Endothelial cell of umbilical vein (primary cell): ENCODE measurements at regions not wholly inside any gene's neighbourhood (a gene's known extent, or its start where the extent isn't known, plus 50 kb on each side); places are given as distances from the start of the nearest gene placed in this dataset.

ENCODE experiments used
- BruUV-seq: library from RNA; stranded (reverse); fragments of 400-500 nt; replicated peaks from 2 replicates; lab custom pipeline; 2021; lab: Mats Ljungman, UMichigan
- CTCF ChIA-PET: fragments of 300-600, 350-600 bp; sonication (Branson Sonifier 250); formaldehyde crosslinking; loops from one replicate; lab custom pipeline; 2021; ENCODE audit warnings: antibody characterized with exemption, inconsistent platforms; lab: Charles Lee
- POLR2A ChIA-PET: fragments of 300-600, 350-600 bp; sonication (Branson Sonifier 250); formaldehyde crosslinking; loops from one replicate; lab custom pipeline; 2021; ENCODE audit warnings: antibody characterized with exemption, inconsistent platforms; lab: Charles Lee
- DNase-seq: peaks from one replicate; pipeline ENCODE4 v3.0.0-alpha.2; 2011; ENCODE audit warnings: low read depth, low spot score
- FAIRE-seq: peaks from 2 replicates; lab custom pipeline; 2011; peaks lifted over from hg19 to GRCh38; lab: Jason Lieb, UNC
- H2AFZ ChIP-seq: 2 replicates; pipeline ENCODE4 v1.6.0; 2012; ENCODE audit warnings: low read depth, low read length, control low read depth, inconsistent platforms
- H3K27ac ChIP-seq: 2 replicates; pipeline ENCODE4 v1.5.1; 2011; ENCODE audit warnings: low read depth, mild to moderate bottlenecking, control low read depth, low read length, moderate library complexity; ENCODE audit not compliant: insufficient read depth
- H3K27me3 ChIP-seq, 2 experiments: 2 replicates each; pipeline versions ENCODE4 v1.6.0 to v1.6.1; 2011; ENCODE audit warnings: low read length in 2 of 2, mixed read lengths in 1 of 2; ENCODE audit not compliant: control insufficient read depth in 2 of 2, insufficient read depth in 2 of 2
- H3K36me3 ChIP-seq, 2 experiments: 2 replicates in 1 of 2; 3 replicates in 1 of 2; pipeline ENCODE4 v1.5.1; 2011; ENCODE audit warnings: low read length in 2 of 2, mild to moderate bottlenecking in 1 of 2, moderate library complexity in 1 of 2; ENCODE audit not compliant: control insufficient read depth in 2 of 2, insufficient read depth in 2 of 2; ENCODE audit errors: extremely low read depth in 1 of 2
- H3K4me1 ChIP-seq: 3 replicates; pipeline ENCODE4 v1.5.1; 2011; ENCODE audit warnings: mild to moderate bottlenecking, low read length; ENCODE audit not compliant: control insufficient read depth, insufficient read depth; ENCODE audit errors: extremely low read depth
- H3K4me2 ChIP-seq: 2 replicates; pipeline ENCODE4 v1.6.1; 2011; ENCODE audit warnings: low read length, control low read depth, mixed read lengths; ENCODE audit not compliant: insufficient read depth
- H3K4me3 ChIP-seq, 3 experiments: fragments of 200-600 bp in 1 of 3; sonication (generic), shearing (Covaris generic) in 1 of 3; replicated peaks in 1 of 3; 2 replicates each; pipeline ENCODE4 v1.5.1; 2011 to 2016; ENCODE audit warnings: control low read depth in 3 of 3, low read length in 3 of 3, mild to moderate bottlenecking in 2 of 3, inconsistent platforms in 1 of 3, low read depth in 1 of 3, moderate library complexity in 1 of 3; ENCODE audit not compliant: insufficient read depth in 1 of 3
- H3K79me2 ChIP-seq: 2 replicates; pipeline ENCODE4 v1.6.0; 2012; ENCODE audit warnings: low read length, inconsistent platforms; ENCODE audit not compliant: control insufficient read depth, insufficient read depth
- H3K9ac ChIP-seq: replicated peaks from 2 replicates; pipeline ENCODE3; 2011; ENCODE audit warnings: low read length, control low read depth; ENCODE audit not compliant: insufficient read depth; ENCODE audit errors: extremely low read depth
- H3K9me1 ChIP-seq: replicated peaks from 3 replicates; pipeline ENCODE4 v1.6.0; 2011; ENCODE audit warnings: mild to moderate bottlenecking, low read length; ENCODE audit not compliant: control insufficient read depth, insufficient read depth; ENCODE audit errors: extremely low read depth
- H3K9me3 ChIP-seq: replicated peaks from 2 replicates; pipeline ENCODE4 v1.5.1; 2012; ENCODE audit warnings: low read length, inconsistent platforms; ENCODE audit not compliant: control insufficient read depth, insufficient read depth
- H4K20me1 ChIP-seq: replicated peaks from 2 replicates; pipeline ENCODE3; 2011; ENCODE audit warnings: mild to moderate bottlenecking, low read length; ENCODE audit not compliant: control insufficient read depth, insufficient read depth; ENCODE audit errors: extremely low read depth
- CTCF ChIP-seq, 2 donors: IDR thresholded peaks; 1 replicate in 1 of 2; 2 replicates in 1 of 2; pipeline ENCODE4 v1.5.1; 2011; ENCODE audit warnings: low read length in 2 of 2, mild to moderate bottlenecking in 2 of 2, moderate library complexity in 2 of 2, control low read depth in 1 of 2, inconsistent platforms in 1 of 2, low read depth in 1 of 2; ENCODE audit not compliant: insufficient read depth in 1 of 2; ENCODE audit errors: extremely low read depth in 1 of 2
- EZH2 ChIP-seq: IDR thresholded peaks from 2 replicates; pipeline ENCODE4 v1.6.1; 2012; ENCODE audit warnings: borderline replicate concordance, low read depth, mild to moderate bottlenecking, moderate library complexity, low read length, inconsistent platforms; ENCODE audit not compliant: severe bottlenecking
- FOS ChIP-seq: IDR thresholded peaks from 2 replicates; pipeline ENCODE4 v1.6.1; 2011; ENCODE audit warnings: mild to moderate bottlenecking, low read length, moderate library complexity, borderline replicate concordance; ENCODE audit not compliant: insufficient read depth
- GATA2 ChIP-seq: IDR thresholded peaks from 2 replicates; pipeline ENCODE4 v1.7.0; 2011; ENCODE audit warnings: low read depth, mild to moderate bottlenecking, moderate library complexity, mixed read lengths, low read length; ENCODE audit not compliant: insufficient read length, insufficient read depth
- JUN ChIP-seq: IDR thresholded peaks from 2 replicates; pipeline ENCODE4 v1.6.1; 2011; ENCODE audit warnings: borderline replicate concordance, low read depth; ENCODE audit not compliant: insufficient read length, insufficient read depth
- MAX ChIP-seq: IDR thresholded peaks from 2 replicates; pipeline ENCODE4 v1.6.1; 2011; ENCODE audit not compliant: insufficient read depth, insufficient read length
- MYC ChIP-seq: IDR thresholded peaks from one replicate; pipeline ENCODE4 v1.6.1; 2011; ENCODE audit warnings: mild to moderate bottlenecking, low read depth, low read length
- POLR2A ChIP-seq: IDR thresholded peaks from 2 replicates; pipeline ENCODE4 v1.6.1; 2012; ENCODE audit warnings: low read depth, mild to moderate bottlenecking, control low read depth, low read length
- POLR2AphosphoS5 ChIP-seq: IDR thresholded peaks from 2 replicates; pipeline ENCODE4 v1.6.1; 2012; ENCODE audit warnings: low read depth, mild to moderate bottlenecking, control low read depth, low read length, moderate library complexity; ENCODE audit not compliant: insufficient read depth
- dilution Hi-C: fragments of 300-500 bp; cut with MboI; formaldehyde crosslinking; loops from one replicate; pipeline ENCODE4 v1.15.0; 2019; ENCODE audit warnings: low sequenced_read_pairs; ENCODE audit not compliant: extremely low pct_ligation_motif_present
- intact Hi-C: fragments of 100-400 bp; cut with micrococcal nuclease; formaldehyde crosslinking; loops from one replicate; pipeline ENCODE4 v1.10.0; 2022

GRCh38 chr6:149198265-149198664, 119.2 kb upstream of the TAB2 start:
- Histone ChIP-seq H3K9me3 (no peaks in the 10 kb centered on the region), H3K9me1 (no peaks in the 10 kb centered on the region), H3K4me3 (no peak overlapping the region), H4K20me1 (no peaks in the 10 kb centered on the region), H2AFZ (no peak overlapping the region), H3K27me3 (no peaks in the 10 kb centered on the region), H3K79me2 (no peaks in the 10 kb centered on the region), H3K27ac (no peak overlapping the region), H3K4me2 (no peak overlapping the region), H3K4me1 (no peaks in the 10 kb centered on the region), H3K36me3 (no peaks in the 10 kb centered on the region), H3K9ac (no peak overlapping the region)
- dilution Hi-C loops (no loop called here), intact Hi-C loops (no loop called here)
- TF ChIP-seq FOS, result no peak
- TF ChIP-seq POLR2A, result no peak
- TF ChIP-seq POLR2AphosphoS5, result no peak
- TF ChIP-seq CTCF (IDR thresholded peaks at IDR 0.05; ENCODE audit: extremely low read depth in 1 of 2, insufficient read depth in 1 of 2, low read depth in 1 of 2, low read length in 2 of 2), result no peak
- TF ChIP-seq GATA2, result no peak
- TF ChIP-seq EZH2, result no peak
- no peak for TF ChIP-seq MAX
- no peak for TF ChIP-seq JUN
- no peak for TF ChIP-seq MYC
- ChIA-PET CTCF (no interaction called here), POLR2A (no interaction called here)
- FAIRE-seq (no peak), DNase-seq (no peak)
- no TSS peak for BruUV-seq
